PC-3 (cell line): ENCODE measurements at regions not wholly inside any gene's neighbourhood (a gene's known extent, or its start where the extent isn't known, plus 50 kb on each side); places are given as distances from the start of the nearest gene placed in this dataset.

Experiments
- ATAC-seq: fragments of 200-7000 bp; cut with Tn5 transposase; 2 replicates; pipeline ENCODE4 v1.9.1; 2020; ENCODE audit warnings: mild to moderate bottlenecking, moderate library complexity
- BruUV-seq: library from RNA; stranded (reverse); fragments of 400-500 nt; replicated peaks from 2 replicates; lab custom pipeline; 2021; lab: Mats Ljungman, UMichigan
- CTCF ChIA-PET: fragments of 300-600 bp; sonication (Branson Sonifier 250); formaldehyde crosslinking; loops from one replicate; lab custom pipeline; 2022; ENCODE audit warnings: antibody characterized with exemption; lab: Charles Lee
- POLR2A ChIA-PET: fragments of 300-600 bp; sonication (Branson Sonifier 250); formaldehyde crosslinking; loops from one replicate; lab custom pipeline; 2022; ENCODE audit warnings: antibody characterized with exemption; ENCODE audit not compliant: unreplicated experiment; lab: Charles Lee
- DNase-seq: peaks from one replicate; pipeline ENCODE4 v3.0.0-alpha.2; 2015
- H2AFZ ChIP-seq: fragments of 300-600 bp; sonication (generic); 2 replicates; pipeline ENCODE4 v1.6.0; 2016; ENCODE audit warnings: antibody characterized with exemption, low read length
- H3F3A ChIP-seq: fragments of 300-600 bp; sonication (generic); one replicate; pipeline ENCODE4 v1.6.0; 2017; ENCODE audit warnings: antibody characterized with exemption, low read length, control low read depth, mild to moderate bottlenecking; ENCODE audit not compliant: unreplicated experiment
- H3K27ac ChIP-seq: fragments of 300-600 bp; sonication (generic); 2 replicates; pipeline ENCODE4 v1.5.1; 2016; ENCODE audit warnings: mild to moderate bottlenecking, low read length
- H3K27me3 ChIP-seq: fragments of 300-600 bp; sonication (generic); 2 replicates; pipeline ENCODE4 v1.6.1; 2016; ENCODE audit warnings: low read length, mixed read lengths
- H3K36me3 ChIP-seq: fragments of 300-600 bp; sonication (generic); 2 replicates; pipeline ENCODE4 v1.6.1; 2016; ENCODE audit warnings: low read depth, mixed run types, low read length, mixed read lengths
- H3K4me1 ChIP-seq: fragments of 300-600 bp; sonication (generic); 2 replicates; pipeline ENCODE4 v1.5.1; 2016; ENCODE audit warnings: low read length; ENCODE audit not compliant: insufficient read depth
- H3K4me2 ChIP-seq: fragments of 300-600 bp; sonication (generic); 2 replicates; pipeline ENCODE4 v1.6.0; 2016; ENCODE audit warnings: low read length
- H3K4me3 ChIP-seq: fragments of 300-600 bp; sonication (generic); 2 replicates; pipeline ENCODE4 v1.5.1; 2016; ENCODE audit warnings: mild to moderate bottlenecking, low read length, mixed read lengths
- H3K79me2 ChIP-seq: fragments of 300-600 bp; sonication (generic); 2 replicates; pipeline ENCODE4 v1.6.1; 2017; ENCODE audit warnings: low read length, mixed read lengths
- H3K9ac ChIP-seq: fragments of 300-600 bp; sonication (generic); 2 replicates; pipeline ENCODE4 v1.6.0; 2016; ENCODE audit warnings: mild to moderate bottlenecking, low read length
- H3K9me2 ChIP-seq: fragments of 300-600 bp; sonication (generic); replicated peaks from 2 replicates; pipeline ENCODE4 v1.6.1; 2016; ENCODE audit warnings: mixed run types, low read length, mixed read lengths
- H3K9me3 ChIP-seq: fragments of 300-600 bp; sonication (generic); 2 replicates; pipeline ENCODE4 v1.6.1; 2016; ENCODE audit warnings: low read length, mixed read lengths
- H4K20me1 ChIP-seq: fragments of 300-600 bp; sonication (generic); 2 replicates; pipeline ENCODE4 v1.6.1; 2016; ENCODE audit warnings: low read length, mixed read lengths
- CTCF ChIP-seq: fragments of 300-600 bp; sonication (generic); conservative IDR thresholded peaks from 2 replicates; pipeline ENCODE4 v1.5.1; 2017; ENCODE audit warnings: antibody characterized with exemption, low read depth, mild to moderate bottlenecking, low read length
- EZH2 ChIP-seq: fragments of 300-600 bp; sonication (generic); IDR thresholded peaks from one replicate; pipeline ENCODE4 v1.6.1; 2017; ENCODE audit warnings: antibody characterized with exemption, mild to moderate bottlenecking, low read length; ENCODE audit not compliant: unreplicated experiment
- EZH2phosphoT487 ChIP-seq: fragments of 300-600 bp; sonication (generic); IDR thresholded peaks from 2 replicates; pipeline ENCODE4 v1.6.1; 2018; ENCODE audit warnings: mild to moderate bottlenecking, antibody characterized with exemption, low read length, borderline replicate concordance
- intact Hi-C: fragments of 100-400 bp; cut with micrococcal nuclease; formaldehyde crosslinking; loops from 2 replicates; pipeline ENCODE4 v1.9.0; 2023

GRCh38 chr14:89613260-89614008 is 196.4 kb upstream of the FOXN3 start:
- BruUV-seq, result no TSS peak
- DNase-seq (no peak), ATAC-seq (no peak)
- Histone ChIP-seq H3F3A (no peaks in the 10 kb centered on the region), H3K9me2 (no peaks in the 10 kb centered on the region), H3K4me2 (no peak overlapping the region), H3K36me3 (no peaks in the 10 kb centered on the region), H3K79me2 (no peaks in the 10 kb centered on the region), H3K4me1 (0 out of 2 replicates have a peak, but pooled peaks cover 4% of the 10 kb centered on the region), H4K20me1 (no peaks in the 10 kb centered on the region), H3K9me3 (no peaks in the 10 kb centered on the region), H3K9ac (no peak overlapping the region), H3K27ac (no peak overlapping the region), H3K4me3 (no peak overlapping the region), H2AFZ (no peak overlapping the region), H3K27me3 (no peaks in the 10 kb centered on the region)
- TF ChIP-seq CTCF (no peak), EZH2 (no peak), EZH2phosphoT487 (no peak)
- POLR2A ChIA-PET, result no interaction called here
- intact Hi-C loops, result loop anchor here (10.0 kb wide), 1 partner anchor 151 kb away; no protein-coding TSS in a partner anchor
- CTCF ChIA-PET, result no interaction called here

- H3K27ac ChIP-seq, result no peak overlapping the region
- H3K9me3 ChIP-seq, result no peaks in the 10 kb centered on the region
- H3F3A ChIP-seq, result no peaks in the 10 kb centered on the region
- no peaks in the 10 kb centered on the region for H3K79me2 ChIP-seq
- DNase-seq (no peak), ATAC-seq (no peak)
- H3K36me3 ChIP-seq, result no peaks in the 10 kb centered on the region
- H3K4me3 ChIP-seq, result no peak overlapping the region
- H3K4me1 ChIP-seq, result no peaks in the 10 kb centered on the region
- no peaks in the 10 kb centered on the region for H4K20me1 ChIP-seq
- H3K9me2 ChIP-seq, result no peaks in the 10 kb centered on the region
- no peak overlapping the region for H3K9ac ChIP-seq
- POLR2A ChIA-PET, result no interaction called here
- H3K4me2 ChIP-seq, result no peak overlapping the region
- no TSS peak for BruUV-seq
- no peaks in the 10 kb centered on the region for H3K27me3 ChIP-seq
- intact Hi-C loops, result loop anchor here (10.0 kb wide), 1 partner anchor 155 kb away; no protein-coding TSS in a partner anchor
- CTCF ChIA-PET, result no interaction called here
- no peak overlapping the region for H2AFZ ChIP-seq
- TF ChIP-seq EZH2, result no peak
- no peak for TF ChIP-seq EZH2phosphoT487
- TF ChIP-seq CTCF, result no peak
Observed at GRCh38 chr14:89609500-89610100, 192.6 kb upstream of the FOXN3 start.

- Histone ChIP-seq H3K36me3 (no peaks in the 10 kb centered on the region), H3K4me3 (no peak overlapping the region), H3K4me2 (no peak overlapping the region), H3K9me2 (no peaks in the 10 kb centered on the region), H3F3A (no peaks in the 10 kb centered on the region), H3K9ac (no peak overlapping the region), H3K27me3 (no peaks in the 10 kb centered on the region), H4K20me1 (no peaks in the 10 kb centered on the region), H3K27ac (no peak overlapping the region), H3K4me1 (no peaks in the 10 kb centered on the region), H3K79me2 (no peaks in the 10 kb centered on the region), H3K9me3 (no peaks in the 10 kb centered on the region), H2AFZ (no peak overlapping the region)
- CTCF ChIA-PET, result no interaction called here
- TF ChIP-seq EZH2, result no peak
- TF ChIP-seq CTCF, result no peak
- no peak for TF ChIP-seq EZH2phosphoT487
- intact Hi-C loops, result no loop called here
- no TSS peak for BruUV-seq
- POLR2A ChIA-PET, result no interaction called here
- ATAC-seq, result no peak
- DNase-seq, result no peak
Observed at GRCh38 chr14:89607453-89607852, 190.4 kb upstream of the FOXN3 start.
